Esophagus squamous epithelium (tissue), 5 donors: ENCODE measurements at regions not wholly inside any gene's neighbourhood (a gene's known extent, or its start where the extent isn't known, plus 50 kb on each side); places are given as distances from the start of the nearest gene placed in this dataset.
A peak's percentile ranks its signal among the peaks of the same experiment; 100 is the strongest.

Source experiments
- DNase-seq: peaks from one replicate; lab custom pipeline; 2025; lab: John Stamatoyannopoulos, UW
- H3K27ac ChIP-seq, 4 donors: fragments of 200-600 bp; sonication (generic); one replicate each; pipeline ENCODE4 v1.5.1; 2016 to 2019; ENCODE audit warnings: mild to moderate bottlenecking in 1 of 4
- H3K27me3 ChIP-seq, 4 donors: fragments of 200-600 bp; sonication (generic); 1 replicate in 3 of 4; 2 replicates in 1 of 4; pipeline versions ENCODE4 v1.5.1 to v1.6.0; 2017 to 2021; ENCODE audit warnings: antibody characterized with exemption in 1 of 4
- H3K36me3 ChIP-seq, 3 donors: fragments of 200-600 bp; sonication (generic); one replicate each; pipeline ENCODE4 v1.5.1; 2016 to 2019
- H3K4me1 ChIP-seq, 3 donors: fragments of 200-600 bp; sonication (generic); one replicate each; pipeline ENCODE4 v1.5.1; 2017 to 2019
- H3K4me3 ChIP-seq, 4 donors: fragments of 200-600 bp; sonication (generic); 1 replicate in 3 of 4; 2 replicates in 1 of 4; pipeline ENCODE4 v1.5.1; 2016 to 2019; ENCODE audit warnings: mild to moderate bottlenecking in 2 of 4, moderate library complexity in 1 of 4
- H3K9me3 ChIP-seq, 3 donors: fragments of 200-600 bp; sonication (generic); one replicate each; pipeline ENCODE4 v1.5.1; 2016 to 2019
- CTCF ChIP-seq, 6 experiments: fragments of 450-650 bp in 4 of 6; fragments of 200-600 bp in 2 of 6; sonication (generic) in 2 of 6; IDR thresholded peaks; one replicate each; pipeline ENCODE4 v1.5.1; 2016 to 2019; ENCODE audit warnings: antibody characterized with exemption in 6 of 6, mild to moderate bottlenecking in 4 of 6, moderate library complexity in 4 of 6
- POLR2A ChIP-seq, 4 donors: fragments of 450-650 bp; IDR thresholded peaks; one replicate each; pipeline ENCODE4 v1.6.1; 2017; ENCODE audit warnings: antibody characterized with exemption in 4 of 4, mild to moderate bottlenecking in 4 of 4, moderate library complexity in 3 of 4
- WGBS, 2 donors: methylation state at CpG; one replicate each; pipeline ENCODE4 v1.1.5; 2018; 5-methylcytosine and 5-hydroxymethylcytosine counted together
- intact Hi-C: fragments of 100-400 bp; cut with DNase I; formaldehyde crosslinking; loops from one replicate; pipeline ENCODE4 v1.15.0; 2022
- donor health status: DM: yes; HTN: yes; CAD: no.

- Histone ChIP-seq H3K36me3 (no peaks in the 10 kb centered on the region), H3K4me3 (no peak overlapping the region), H3K9me3 (no peaks in the 10 kb centered on the region), H3K4me1 (peaks cover 0 to 13% (median 0%) of the 10 kb centered on the region in 3 donors), H3K27me3 (no peaks in the 10 kb centered on the region), H3K27ac (no peak overlapping the region)
- intact Hi-C loops: no loop called here
- no peak for DNase-seq
- TF ChIP-seq POLR2A (IDR thresholded peaks at IDR 0.05): no peak
- TF ChIP-seq CTCF (IDR thresholded peaks at IDR 0.05): no peak
Measured at GRCh38 chr20:22703843-22704242, 119.5 kb upstream of the FOXA2 start.

- intact Hi-C loops: no loop called here
- Histone ChIP-seq H3K4me3 (no peak overlapping the region), H3K27ac (no peak overlapping the region), H3K36me3 (no peaks in the 10 kb centered on the region), H3K27me3 (no peaks in the 10 kb centered on the region), H3K9me3 (no peaks in the 10 kb centered on the region), H3K4me1 (peaks cover 0 to 6% (median 0%) of the 10 kb centered on the region in 3 donors)
- no peak for DNase-seq
- 76% methylated on average over 2 of the region's 2 CpGs; no CpG with 5 or more reads in 1 of the 2 donors for WGBS, 2 donors
- TF ChIP-seq CTCF (IDR thresholded peaks at IDR 0.05): no peak
Measured at GRCh38 chr20:22711971-22712755, 127.8 kb upstream of the FOXA2 start.

- DNase-seq: no peak
- Histone ChIP-seq H3K4me3 (no peak overlapping the region), H3K9me3 (no peaks in the 10 kb centered on the region), H3K27me3 (no peaks in the 10 kb centered on the region), H3K4me1 (peaks cover 0 to 19% (median 4%) of the 10 kb centered on the region in 3 donors), H3K27ac (peak overlapping the region in 1 of 4 donors; percentile 33), H3K36me3 (no peaks in the 10 kb centered on the region)
- intact Hi-C loops: no loop called here
- 22 to 26% methylated on average over 5 of the region's 5 CpGs for WGBS, 2 donors
- no peak for TF ChIP-seq CTCF (IDR thresholded peaks at IDR 0.05)
- no peak for TF ChIP-seq POLR2A (IDR thresholded peaks at IDR 0.05)
Measured at GRCh38 chr20:22716821-22717351, 132.5 kb upstream of the FOXA2 start.

GRCh38 chr20:22717466-22717865 lies 133.1 kb upstream of the FOXA2 start:
- 70 to 71% methylated on average over 3 to 4 of the region's 4 CpGs for WGBS, 2 donors
- no peak for TF ChIP-seq CTCF (IDR thresholded peaks at IDR 0.05)
- no peak for TF ChIP-seq POLR2A (IDR thresholded peaks at IDR 0.05)
- DNase-seq: no peak
- Histone ChIP-seq H3K36me3 (no peaks in the 10 kb centered on the region), H3K9me3 (no peaks in the 10 kb centered on the region), H3K4me3 (no peak overlapping the region), H3K27ac (no peak overlapping the region), H3K27me3 (no peaks in the 10 kb centered on the region), H3K4me1 (peaks cover 0 to 19% (median 4%) of the 10 kb centered on the region in 3 donors)
- intact Hi-C loops: no loop called here

- WGBS, 2 donors: 26 to 27% methylated on average over 5 to 7 of the region's 7 CpGs
Measured at GRCh38 chr20:22719167-22719591, 134.8 kb upstream of the FOXA2 start.

More at GRCh38 chr20:22719167-22719591, 134.8 kb upstream of the FOXA2 start:
- no peaks in the 10 kb centered on the region for H3K36me3 ChIP-seq
- intact Hi-C loops: no loop called here
- H3K27ac ChIP-seq: no peak overlapping the region
- H3K4me3 ChIP-seq: no peak overlapping the region
- no peaks in the 10 kb centered on the region for H3K27me3 ChIP-seq
- H3K4me1 ChIP-seq: peaks cover 0 to 19% (median 4%) of the 10 kb centered on the region in 3 donors
- H3K9me3 ChIP-seq: no peaks in the 10 kb centered on the region
- no peak for TF ChIP-seq POLR2A (IDR thresholded peaks at IDR 0.05)
- no peak for TF ChIP-seq CTCF (IDR thresholded peaks at IDR 0.05)
- DNase-seq: no peak
